IMR-90 (cell line): ENCODE measurements at regions not wholly inside any gene's neighbourhood (a gene's known extent, or its start where the extent isn't known, plus 50 kb on each side); places are given as distances from the start of the nearest gene placed in this dataset.

Source experiments
- ATAC-seq: fragments of 200-7000 bp; cut with Tn5 transposase; 2 replicates; pipeline ENCODE4 v1.9.1; 2020; ENCODE audit warnings: low read depth, mild to moderate bottlenecking, moderate library complexity
- BruUV-seq: library from RNA; stranded (reverse); fragments of 400-500 nt; replicated peaks from 2 replicates; lab custom pipeline; 2021; lab: Mats Ljungman, UMichigan
- CTCF ChIA-PET: fragments of 300-600 bp; formaldehyde crosslinking; extraction: SDS; loops from one replicate; lab custom pipeline; 2021; ENCODE audit warnings: antibody characterized with exemption; lab: Yijun Ruan, JAX
- POLR2A ChIA-PET: fragments of 300-600 bp; sonication (Branson Sonifier 250); formaldehyde crosslinking; loops from one replicate; lab custom pipeline; 2022; ENCODE audit warnings: antibody characterized with exemption; ENCODE audit not compliant: unreplicated experiment; lab: Charles Lee
- DNase-seq: peaks from one replicate; pipeline ENCODE4 v3.0.0; 2013
- H2AFZ ChIP-seq: replicated peaks from 2 replicates; pipeline ENCODE3; 2013; ENCODE audit warnings: low read length, mild to moderate bottlenecking; ENCODE audit not compliant: poor library complexity
- H2AK5ac ChIP-seq: 2 replicates; pipeline ENCODE4 v1.6.1; 2013; ENCODE audit warnings: low read depth, low read length, inconsistent platforms
- H2AK9ac ChIP-seq: replicated peaks from 2 replicates; pipeline ENCODE3; 2013; ENCODE audit warnings: mild to moderate bottlenecking, low read depth, low read length, moderate library complexity; ENCODE audit not compliant: poor library complexity
- H2BK120ac ChIP-seq: 2 replicates; pipeline ENCODE4 v1.6.1; 2013; ENCODE audit warnings: low read depth, low read length, inconsistent platforms
- H2BK15ac ChIP-seq: 3 replicates; pipeline ENCODE4 v1.6.1; 2013; ENCODE audit warnings: low read depth, low read length, inconsistent platforms
- H2BK20ac ChIP-seq: 2 replicates; pipeline ENCODE4 v1.6.1; 2013; ENCODE audit warnings: low read depth, mild to moderate bottlenecking, inconsistent platforms, low read length, moderate library complexity
- H2BK5ac ChIP-seq: 2 replicates; pipeline ENCODE4 v1.6.1; 2013; ENCODE audit warnings: mild to moderate bottlenecking, low read depth, low read length, inconsistent platforms; ENCODE audit not compliant: poor library complexity, severe bottlenecking
- H3K14ac ChIP-seq: replicated peaks from 2 replicates; pipeline ENCODE4 v1.6.1; 2013; ENCODE audit warnings: low read depth, low read length, inconsistent platforms
- H3K18ac ChIP-seq: 2 replicates; pipeline ENCODE4 v1.6.1; 2013; ENCODE audit warnings: low read depth, low read length, control low read depth
- H3K23ac ChIP-seq: 2 replicates; pipeline ENCODE4 v1.6.1; 2013; ENCODE audit warnings: low read depth, low read length, inconsistent platforms
- H3K27ac ChIP-seq: 2 replicates; pipeline ENCODE4 v1.5.1; 2013; ENCODE audit warnings: mild to moderate bottlenecking, control low read depth, low read length; ENCODE audit not compliant: insufficient read depth
- H3K27me3 ChIP-seq: 2 replicates; pipeline ENCODE4 v1.6.1; 2013; ENCODE audit warnings: low read length; ENCODE audit not compliant: control insufficient read depth, insufficient read depth
- H3K36me3 ChIP-seq: 2 replicates; pipeline ENCODE4 v1.6.1; 2013; ENCODE audit warnings: low read length, mixed read lengths; ENCODE audit not compliant: control insufficient read depth, insufficient read depth
- H3K4ac ChIP-seq: 2 replicates; pipeline ENCODE4 v1.6.1; 2013; ENCODE audit warnings: low read depth, low read length, inconsistent platforms
- H3K4me1 ChIP-seq: 2 replicates; pipeline ENCODE4 v1.6.1; 2013; ENCODE audit warnings: low read length, mixed read lengths; ENCODE audit not compliant: control insufficient read depth, insufficient read depth
- H3K4me2 ChIP-seq: 2 replicates; pipeline ENCODE4 v1.6.1; 2013; ENCODE audit warnings: low read depth, mild to moderate bottlenecking, control low read depth, low read length, moderate library complexity
- H3K4me3 ChIP-seq: 2 replicates; pipeline ENCODE4 v1.5.1; 2013; ENCODE audit warnings: low read depth, mild to moderate bottlenecking, control low read depth, low read length, moderate library complexity; ENCODE audit not compliant: insufficient read depth
- H3K56ac ChIP-seq: 2 replicates; pipeline ENCODE4 v1.6.1; 2013; ENCODE audit warnings: low read length, inconsistent platforms; ENCODE audit not compliant: insufficient read depth; ENCODE audit errors: extremely low read depth
- H3K79me1 ChIP-seq, 2 experiments: 2 replicates each; pipeline ENCODE4 v1.6.1; 2013; ENCODE audit warnings: low read length in 2 of 2, inconsistent platforms in 1 of 2, low read depth in 1 of 2
- H3K9ac ChIP-seq: 2 replicates; pipeline ENCODE4 v1.6.1; 2013; ENCODE audit warnings: low read depth, low read length, control low read depth
- H3K9me1 ChIP-seq: 2 replicates; pipeline ENCODE4 v1.6.1; 2013; ENCODE audit warnings: low read length, inconsistent platforms; ENCODE audit not compliant: insufficient read depth
- H3K9me3 ChIP-seq: 2 replicates; pipeline ENCODE4 v1.6.1; 2013; ENCODE audit warnings: low read length; ENCODE audit not compliant: control insufficient read depth, insufficient read depth
- H4K20me1 ChIP-seq: 2 replicates; pipeline ENCODE4 v1.6.1; 2013; ENCODE audit warnings: low read length, inconsistent platforms; ENCODE audit not compliant: insufficient read depth
- H4K5ac ChIP-seq: 2 replicates; pipeline ENCODE4 v1.6.1; 2013; ENCODE audit warnings: mild to moderate bottlenecking, low read depth, low read length, control low read depth
- H4K8ac ChIP-seq, 2 experiments: 2 replicates each; pipeline ENCODE4 v1.6.1; 2013; ENCODE audit warnings: low read depth in 2 of 2, low read length in 2 of 2, control low read depth in 1 of 2, inconsistent platforms in 1 of 2
- H4K91ac ChIP-seq: 2 replicates; pipeline ENCODE4 v1.6.1; 2013; ENCODE audit warnings: low read depth, low read length, inconsistent platforms; ENCODE audit not compliant: insufficient read depth
- BHLHE40 ChIP-seq: fragments of 150-350 bp; IDR thresholded peaks from 2 replicates; pipeline ENCODE4 v1.6.1; 2016; ENCODE audit warnings: mild to moderate bottlenecking, low read depth, low read length
- CTCF ChIP-seq: conservative IDR thresholded peaks from 2 replicates; pipeline ENCODE4 v1.5.1; 2012; ENCODE audit warnings: mild to moderate bottlenecking, low read depth, low read length, improper control_type of control experiment
- ELK1 ChIP-seq: fragments of 150-350 bp; IDR thresholded peaks from 2 replicates; pipeline ENCODE4 v1.6.1; 2016; ENCODE audit warnings: low read depth, mild to moderate bottlenecking, low read length, moderate library complexity, borderline replicate concordance
- RAD21 ChIP-seq: IDR thresholded peaks from 2 replicates; pipeline ENCODE4 v1.6.1; 2012; ENCODE audit warnings: low read length, improper control_type of control experiment
- RCOR1 ChIP-seq: IDR thresholded peaks from 2 replicates; pipeline ENCODE4 v1.6.1; 2012; ENCODE audit warnings: mild to moderate bottlenecking, low read length, improper control_type of control experiment; ENCODE audit not compliant: insufficient replicate concordance
- RFX5 ChIP-seq: IDR thresholded peaks from 2 replicates; pipeline ENCODE4 v1.8.0; 2012; ENCODE audit warnings: low read depth, mild to moderate bottlenecking, low read length, moderate library complexity
- WGBS, 2 experiments: methylation state at CpG; one replicate each; pipeline versions ENCODE4 v1.1.5 to v1.1.7; 2013; ENCODE audit warnings: missing lambda C conversion rate in 2 of 2; ENCODE audit not compliant: insufficient read length in 1 of 2; ENCODE audit errors: extremely low coverage in 2 of 2; 5-methylcytosine and 5-hydroxymethylcytosine counted together
- dilution Hi-C: fragments of 300-500 bp; cut with HindIII; formaldehyde crosslinking; loops from one replicate; pipeline ENCODE4 v1.14.3; 2018; ENCODE audit warnings: low sequenced_read_pairs; ENCODE audit not compliant: unreplicated experiment
- in situ Hi-C: fragments of 300-500 bp; cut with MboI; formaldehyde crosslinking; loops from 3 replicates; pipeline ENCODE4 v1.14.3; 2019; ENCODE audit warnings: low sequenced_read_pairs, inconsistent platforms, mixed read lengths
- intact Hi-C: fragments of 100-400 bp; cut with micrococcal nuclease; formaldehyde crosslinking; loops from 2 replicates; pipeline ENCODE4 v1.10.0; 2022

GRCh38 chr10:131656431-131656841 is 244.4 kb upstream of the PPP2R2D start:
- no peak overlapping the region for H2BK120ac ChIP-seq
- no peaks in the 10 kb centered on the region for H3K27me3 ChIP-seq
- no peak overlapping the region for H3K23ac ChIP-seq
- WGBS, 2 experiments = no CpG with 5 or more reads among the region's 9 CpGs
- TF ChIP-seq RAD21 (no peak), RFX5 (no peak), ELK1 (no peak), BHLHE40 (no peak), CTCF (no peak), RCOR1 (no peak)
- POLR2A ChIA-PET = no interaction called here
- no peak overlapping the region for H3K27ac ChIP-seq
- H4K20me1 ChIP-seq = no peaks in the 10 kb centered on the region
- H3K4me2 ChIP-seq = no peak overlapping the region
- dilution Hi-C loops = no loop called here
- H4K91ac ChIP-seq = no peak overlapping the region
- no peak overlapping the region for H3K14ac ChIP-seq
- CTCF ChIA-PET = no interaction called here
- in situ Hi-C loops = no loop called here
- intact Hi-C loops = no loop called here
- no TSS peak for BruUV-seq
- H3K56ac ChIP-seq = no peak overlapping the region
- H3K36me3 ChIP-seq = no peaks in the 10 kb centered on the region
- H3K9ac ChIP-seq = no peak overlapping the region
- H3K4me3 ChIP-seq = no peak overlapping the region
- H2AFZ ChIP-seq = no peak overlapping the region
- H3K18ac ChIP-seq = no peak overlapping the region
- H2BK5ac ChIP-seq = no peak overlapping the region
- H3K79me1 ChIP-seq = no peaks in the 10 kb centered on the region
- no peak overlapping the region for H2AK5ac ChIP-seq
- peaks cover 52% of the 10 kb centered on the region for H3K9me3 ChIP-seq
- H3K4ac ChIP-seq = no peak overlapping the region
- H2AK9ac ChIP-seq = no peak overlapping the region
- no peak overlapping the region for H4K5ac ChIP-seq
- no peak overlapping the region for H2BK15ac ChIP-seq
- H4K8ac ChIP-seq = no peak overlapping the region
- DNase-seq (no peak), ATAC-seq (no peak)
- H3K9me1 ChIP-seq = no peaks in the 10 kb centered on the region
- H2BK20ac ChIP-seq = no peak overlapping the region
- no peaks in the 10 kb centered on the region for H3K4me1 ChIP-seq
